GM12801 (cell line): ENCODE measurements at regions not wholly inside any gene's neighbourhood (a gene's known extent, or its start where the extent isn't known, plus 50 kb on each side); places are given as distances from the start of the nearest gene placed in this dataset.

ENCODE experiments used
- CTCF ChIP-seq: IDR thresholded peaks from one replicate; pipeline ENCODE4 v1.5.1; 2011; ENCODE audit warnings: control low read depth; ENCODE audit not compliant: insufficient read length; ENCODE audit errors: extremely low read depth

DNA sequence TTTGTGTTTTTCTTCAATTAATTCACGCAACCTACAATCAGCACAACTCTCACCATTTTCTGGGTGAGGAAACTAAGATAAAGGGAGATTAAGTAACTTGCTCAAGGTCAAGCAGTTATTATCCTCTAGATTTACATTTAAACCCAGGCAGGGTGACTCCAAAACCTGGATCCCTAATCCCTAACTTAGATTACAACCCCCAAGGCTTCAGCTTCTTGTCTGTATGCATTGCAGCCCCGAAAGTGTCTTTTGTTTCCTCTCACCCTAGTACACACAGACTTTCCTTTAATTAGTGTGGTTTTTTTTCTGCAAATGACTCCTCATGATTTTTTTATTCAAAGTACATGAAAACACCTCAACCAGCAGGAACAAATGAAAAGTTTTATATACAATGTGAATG, 748.6 kb upstream of the ADGRL2 start:
- no peak for TF ChIP-seq CTCF

- no peak for TF ChIP-seq CTCF
Measured at GRCh38 chr1:81050390-81050789, 750.3 kb upstream of the ADGRL2 start.

- no peak for TF ChIP-seq CTCF
Measured at GRCh38 chr1:81044708-81045107, 756.0 kb upstream of the ADGRL2 start.

DNA sequence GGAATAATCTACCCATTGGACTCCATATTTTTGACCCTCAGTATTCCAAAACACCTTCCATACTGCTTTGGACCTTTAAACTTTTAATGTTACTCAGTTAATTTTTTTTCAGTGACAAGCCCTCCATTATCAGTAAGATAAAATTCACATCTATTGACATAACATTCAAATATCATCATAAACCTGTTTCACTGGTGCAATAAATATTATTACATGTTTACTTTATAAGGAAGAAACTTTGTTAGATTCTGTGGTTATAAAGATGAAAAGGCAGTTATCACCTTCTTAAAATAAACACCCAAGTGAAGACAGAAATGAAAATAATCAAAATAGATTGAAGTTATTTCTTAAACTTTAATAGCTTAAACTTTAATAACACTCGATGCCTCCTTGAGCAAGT, 758.5 kb upstream of the ADGRL2 start:
- no peak for TF ChIP-seq CTCF

DNA sequence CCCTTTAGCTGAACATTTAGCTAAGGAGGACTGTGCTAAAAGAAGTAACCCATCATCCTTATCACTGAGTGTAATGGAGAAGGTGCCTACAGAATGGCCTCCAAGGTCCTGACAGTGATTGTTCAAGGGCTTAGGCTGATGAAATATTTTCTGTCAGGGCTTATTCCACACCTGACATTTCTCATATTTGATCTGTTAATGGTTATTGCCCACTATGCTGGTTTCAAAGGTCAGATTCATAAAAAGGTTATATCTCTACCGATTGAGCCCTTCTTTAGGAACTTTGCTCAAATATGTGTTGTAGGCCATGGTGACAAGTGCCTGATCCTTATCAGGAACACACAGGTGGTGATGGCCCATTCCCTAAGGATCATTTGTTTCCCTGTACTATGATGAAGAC, 766.4 kb upstream of the ADGRL2 start:
- no peak for TF ChIP-seq CTCF

GRCh38 chr1:81032973-81033425, 767.7 kb upstream of the ADGRL2 start:
- TF ChIP-seq CTCF: no peak

GRCh38 chr1:81032374-81032773, 768.4 kb upstream of the ADGRL2 start:
- TF ChIP-seq CTCF: no peak

DNA sequence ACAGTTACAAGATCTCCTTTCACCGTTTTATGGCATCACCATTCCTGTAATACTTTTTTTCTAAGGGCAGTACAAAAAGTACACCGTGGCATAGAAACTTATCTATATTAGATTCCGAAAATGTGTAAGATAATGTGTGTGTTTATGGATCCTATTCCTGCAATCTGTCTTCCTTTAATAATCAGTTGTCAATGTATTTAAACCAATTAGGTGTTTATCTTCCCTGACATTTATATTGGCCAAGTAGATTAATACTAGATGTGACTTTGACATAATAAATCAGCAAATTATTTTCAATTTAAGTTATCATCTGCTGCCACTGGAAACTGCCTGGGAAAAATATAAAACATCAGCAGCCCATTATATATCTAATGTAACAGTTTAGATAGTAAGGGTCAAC, 770.3 kb upstream of the ADGRL2 start:
- TF ChIP-seq CTCF: no peak
